Transverse colon (tissue), 4 donors: ENCODE measurements at regions not wholly inside any gene's neighbourhood (a gene's known extent, or its start where the extent isn't known, plus 50 kb on each side); places are given as distances from the start of the nearest gene placed in this dataset.

Experiments used
- DNase-seq: peaks from one replicate; pipeline ENCODE4 v3.0.0-alpha.2; 2019
- H3K27ac ChIP-seq, 4 donors: fragments of 200-600 bp; sonication (generic); 2 replicates each; pipeline ENCODE4 v1.5.1; 2016 to 2018; ENCODE audit warnings: inconsistent platforms in 4 of 4
- H3K27me3 ChIP-seq: fragments of 200-600 bp; sonication (generic); 2 replicates; pipeline ENCODE4 v1.5.1; 2017; ENCODE audit warnings: inconsistent platforms
- H3K36me3 ChIP-seq, 4 donors: fragments of 200-600 bp; sonication (generic); 2 replicates each; pipeline ENCODE4 v1.5.1; 2017 to 2019; ENCODE audit warnings: inconsistent platforms in 4 of 4
- H3K4me1 ChIP-seq, 4 donors: fragments of 200-600 bp; sonication (generic); 2 replicates each; pipeline ENCODE4 v1.5.1; 2017 to 2020; ENCODE audit warnings: inconsistent platforms in 4 of 4
- H3K4me3 ChIP-seq, 4 donors: fragments of 200-600 bp; sonication (generic); 1 replicate in 1 of 4; 2 replicates in 3 of 4; pipeline versions ENCODE4 v1.5.1 to v1.6.1; 2017 to 2019; ENCODE audit warnings: inconsistent platforms in 4 of 4
- H3K9me3 ChIP-seq, 2 donors: fragments of 200-600 bp; sonication (generic); 2 replicates each; pipeline ENCODE4 v1.5.1; 2017 to 2019; ENCODE audit warnings: inconsistent platforms in 2 of 2
- CTCF ChIP-seq, 5 experiments: fragments of 200-600 bp in 3 of 5; fragments of 450-650 bp in 2 of 5; sonication (generic) in 3 of 5; IDR thresholded peaks; 1 replicate in 2 of 5; 2 replicates in 3 of 5; pipeline ENCODE4 v1.5.1; 2016 to 2017; ENCODE audit warnings: antibody characterized with exemption in 5 of 5, inconsistent platforms in 3 of 5, mild to moderate bottlenecking in 2 of 5, moderate library complexity in 1 of 5
- EP300 ChIP-seq: sonication (generic); formaldehyde crosslinking; IDR thresholded peaks from one replicate; pipeline ENCODE4 v1.6.1; 2017; ENCODE audit warnings: antibody characterized with exemption, low read depth
- POLR2A ChIP-seq: fragments of 450-650 bp; IDR thresholded peaks from one replicate; pipeline ENCODE4 v1.6.1; 2016; ENCODE audit warnings: antibody characterized with exemption, mild to moderate bottlenecking, moderate library complexity
- POLR2AphosphoS5 ChIP-seq, 3 donors: sonication (generic); formaldehyde crosslinking; IDR thresholded peaks; one replicate each; pipeline ENCODE4 v1.6.1; 2016; ENCODE audit warnings: antibody characterized with exemption in 3 of 3
- WGBS, 2 donors: methylation state at CpG; one replicate each; pipeline ENCODE4 v1.1.5; 2018; ENCODE audit warnings: low coverage in 1 of 2; 5-methylcytosine and 5-hydroxymethylcytosine counted together
- in situ Hi-C, 4 donors: fragments of 200-750 bp; cut with MboI; loops; one replicate each; pipeline versions ENCODE4 v1.15.0 to v1.15.1; 2017; ENCODE audit warnings: low sequenced_read_pairs in 3 of 4, low pct_ligation_motif_present in 1 of 4, low pct_unique_long_range_greater_than_20kb in 1 of 4
- intact Hi-C: fragments of 100-400 bp; cut with DNase I; formaldehyde crosslinking; loops from one replicate; pipeline ENCODE4 v1.15.1; 2023; ENCODE audit warnings: low total_unique reads

- in situ Hi-C loops: no loop called here
Measured at GRCh38 chrX:44042116-44042515, 68.9 kb upstream of the NDP start.

GRCh38 chrX:44040406-44040805, 67.2 kb upstream of the NDP start:
- in situ Hi-C loops (no loop called here), intact Hi-C loops (no loop called here)
- TF ChIP-seq CTCF (IDR thresholded peaks at IDR 0.05): no peak
- no peak for TF ChIP-seq EP300
- TF ChIP-seq POLR2A: no peak
- no peak for TF ChIP-seq POLR2AphosphoS5 (IDR thresholded peaks at IDR 0.05)
- WGBS, 2 donors: 73% methylated on average over 3 of the region's 3 CpGs; no CpG with 5 or more reads in 1 of the 2 donors
- Histone ChIP-seq H3K27ac (no peak overlapping the region), H3K4me3 (no peak overlapping the region), H3K9me3 (no peaks in the 10 kb centered on the region), H3K36me3 (no peaks in the 10 kb centered on the region), H3K27me3 (no peaks in the 10 kb centered on the region), H3K4me1 (no peaks in the 10 kb centered on the region)
- no peak for DNase-seq

More at GRCh38 chrX:44042116-44042515, 68.9 kb upstream of the NDP start:
- TF ChIP-seq EP300: no peak
- TF ChIP-seq POLR2A: no peak
- no peak for TF ChIP-seq POLR2AphosphoS5 (IDR thresholded peaks at IDR 0.05)
- no peak for TF ChIP-seq CTCF (IDR thresholded peaks at IDR 0.05)
- WGBS, 2 donors: 72% methylated on average over 2 of the region's 2 CpGs; no CpG with 5 or more reads in 1 of the 2 donors
- no peaks in the 10 kb centered on the region for H3K36me3 ChIP-seq
- no peaks in the 10 kb centered on the region for H3K4me1 ChIP-seq
- H3K27ac ChIP-seq: no peak overlapping the region
- no peak for DNase-seq
- H3K4me3 ChIP-seq: no peak overlapping the region
- H3K27me3 ChIP-seq: no peaks in the 10 kb centered on the region
- no peaks in the 10 kb centered on the region for H3K9me3 ChIP-seq
- intact Hi-C loops: no loop called here

- Histone ChIP-seq H3K36me3 (no peaks in the 10 kb centered on the region), H3K27me3 (no peaks in the 10 kb centered on the region), H3K4me1 (no peaks in the 10 kb centered on the region), H3K4me3 (no peak overlapping the region), H3K9me3 (no peaks in the 10 kb centered on the region), H3K27ac (no peak overlapping the region)
- TF ChIP-seq POLR2AphosphoS5 (IDR thresholded peaks at IDR 0.05) (peak in 1 of 3 donors; percentile 36), POLR2A (no peak)
- WGBS, 2 donors: 67% methylated on average over 1 of the region's 1 CpG; no CpG with 5 or more reads in 1 of the 2 donors
- DNase-seq: no peak
- intact Hi-C loops (no loop called here), in situ Hi-C loops (no loop called here)
Measured at GRCh38 chrX:44039556-44039955, 66.4 kb upstream of the NDP start.

GRCh38 chrX:44036336-44036735, 63.1 kb upstream of the NDP start:
- in situ Hi-C loops (no loop called here), intact Hi-C loops (no loop called here)
- no peaks in the 10 kb centered on the region for H3K4me1 ChIP-seq
- no peak for DNase-seq
- no peaks in the 10 kb centered on the region for H3K27me3 ChIP-seq
- WGBS, 2 donors: 50 to 60% methylated on average over 1 to 3 of the region's 3 CpGs
- H3K9me3 ChIP-seq: no peaks in the 10 kb centered on the region
- H3K36me3 ChIP-seq: no peaks in the 10 kb centered on the region
- TF ChIP-seq EP300 (no peak), POLR2AphosphoS5 (IDR thresholded peaks at IDR 0.05) (no peak), POLR2A (no peak), CTCF (IDR thresholded peaks at IDR 0.05) (no peak)
- no peak overlapping the region for H3K27ac ChIP-seq
- no peak overlapping the region for H3K4me3 ChIP-seq

- H3K4me3 ChIP-seq: no peak overlapping the region
- no peak for TF ChIP-seq POLR2AphosphoS5 (IDR thresholded peaks at IDR 0.05)
- TF ChIP-seq POLR2A: no peak
- TF ChIP-seq EP300: no peak
- TF ChIP-seq CTCF (IDR thresholded peaks at IDR 0.05): no peak
- intact Hi-C loops: no loop called here
- no peaks in the 10 kb centered on the region for H3K9me3 ChIP-seq
- H3K36me3 ChIP-seq: no peaks in the 10 kb centered on the region
- H3K4me1 ChIP-seq: no peaks in the 10 kb centered on the region
- no peak for DNase-seq
- in situ Hi-C loops: no loop called here
- H3K27me3 ChIP-seq: no peaks in the 10 kb centered on the region
- no peak overlapping the region for H3K27ac ChIP-seq
- WGBS, 2 donors: 51% methylated on average over 2 of the region's 2 CpGs; no CpG with 5 or more reads in 1 of the 2 donors
Measured at GRCh38 chrX:44035571-44035970, 62.4 kb upstream of the NDP start.
